HEK293 (cell line): ENCODE measurements at regions not wholly inside any gene's neighbourhood (a gene's known extent, or its start where the extent isn't known, plus 50 kb on each side); places are given as distances from the start of the nearest gene placed in this dataset.

Experiments
- CTCF ChIA-PET: fragments of 350-600 bp; formaldehyde crosslinking; extraction: SDS; loops from one replicate; lab custom pipeline; 2021; ENCODE audit warnings: antibody characterized with exemption; lab: Yijun Ruan, JAX
- POLR2A ChIA-PET: fragments of 300-600 bp; formaldehyde crosslinking; extraction: SDS; loops from one replicate; lab custom pipeline; 2020; ENCODE audit warnings: antibody characterized with exemption, inconsistent platforms; lab: Yijun Ruan, JAX
- H3K27ac ChIP-seq: fragments of 200-500 bp; sonication (Bioruptor generic); 2 replicates; pipeline ENCODE4 v1.5.1; 2014; ENCODE audit warnings: low read depth, low read length, control low read depth, inconsistent platforms; ENCODE audit errors: extremely low read depth
- H3K36me3 ChIP-seq, 2 experiments: fragments of 200-500 bp in 1 of 2; sonication (Bioruptor generic) in 1 of 2; 1 replicate in 1 of 2; 2 replicates in 1 of 2; pipeline ENCODE4 v1.5.1; 2014 to 2017; ENCODE audit warnings: inconsistent platforms in 2 of 2, low read length in 2 of 2; ENCODE audit not compliant: control insufficient read depth in 2 of 2, insufficient read depth in 1 of 2
- H3K4me1 ChIP-seq: fragments of 200-500 bp; sonication (Bioruptor generic); 2 replicates; pipeline ENCODE4 v1.5.1; 2014; ENCODE audit warnings: mild to moderate bottlenecking, low read length, inconsistent platforms; ENCODE audit not compliant: control insufficient read depth, insufficient read depth
- H3K4me3 ChIP-seq: 2 replicates; pipeline ENCODE4 v1.5.1; 2011; ENCODE audit warnings: low read depth, mild to moderate bottlenecking, control low read depth, low read length, moderate library complexity
- H3K9me3 ChIP-seq: fragments of 200-500 bp; sonication (Bioruptor generic); 2 replicates; pipeline ENCODE4 v1.5.1; 2014; ENCODE audit warnings: low read depth, low read length, inconsistent platforms; ENCODE audit not compliant: control insufficient read depth, insufficient read depth
- HOXC10 ChIP-seq: sonication (generic); formaldehyde crosslinking; IDR thresholded peaks from 2 replicates; pipeline ENCODE4 v1.8.1; 2023; ENCODE audit warnings: mild to moderate bottlenecking, missing genetic modification reagents
- KLF10 ChIP-seq: fragments of 450-650 bp; IDR thresholded peaks from 2 replicates; pipeline ENCODE4 v1.5.1; 2018; ENCODE audit warnings: missing biosample characterization, mild to moderate bottlenecking, missing genetic modification characterization
- MYNN ChIP-seq: fragments of 450-650 bp; formaldehyde crosslinking; IDR thresholded peaks from 2 replicates; pipeline ENCODE4 v1.5.1; 2016; ENCODE audit warnings: missing biosample characterization, missing genetic modification characterization, borderline replicate concordance
- TCF7L2 ChIP-seq: IDR thresholded peaks from 2 replicates; pipeline ENCODE4 v1.6.1; 2011; ENCODE audit warnings: low read depth, mild to moderate bottlenecking, inconsistent platforms, low read length, moderate library complexity, borderline replicate concordance
- ZNF19 ChIP-seq: fragments of 450-650 bp; formaldehyde crosslinking; IDR thresholded peaks from 2 replicates; pipeline ENCODE4; 2016; ENCODE audit warnings: missing biosample characterization, missing genetic modification characterization, low read depth
- ZNF404 ChIP-seq: fragments of 450-650 bp; formaldehyde crosslinking; IDR thresholded peaks from 2 replicates; pipeline ENCODE4 v1.5.1; 2017; ENCODE audit warnings: missing biosample characterization, missing genetic modification characterization
- ZNF521 ChIP-seq: fragments of 450-650 bp; formaldehyde crosslinking; IDR thresholded peaks from 2 replicates; pipeline ENCODE4 v1.5.1; 2017; ENCODE audit warnings: missing biosample characterization, mild to moderate bottlenecking, missing genetic modification characterization
- ZNF837 ChIP-seq: fragments of 450-650 bp; formaldehyde crosslinking; IDR thresholded peaks from 2 replicates; pipeline ENCODE4 v1.5.1; 2016; ENCODE audit warnings: missing biosample characterization, missing genetic modification characterization
- ZSCAN23 ChIP-seq: fragments of 450-650 bp; formaldehyde crosslinking; IDR thresholded peaks from 2 replicates; pipeline ENCODE4 v1.5.1; 2016; ENCODE audit warnings: missing biosample characterization, missing genetic modification characterization
- TF ChIP-seq, protein P1 (sequence below): fragments of 450-650 bp; formaldehyde crosslinking; IDR thresholded peaks from 2 replicates; pipeline ENCODE4 v1.5.1; 2017; ENCODE audit warnings: missing biosample characterization, missing genetic modification characterization
- TF ChIP-seq, protein P2 (sequence below): fragments of 450-650 bp; formaldehyde crosslinking; IDR thresholded peaks from 2 replicates; pipeline ENCODE4 v1.5.1; 2016; ENCODE audit warnings: missing biosample characterization, missing genetic modification characterization
- TF ChIP-seq, protein P3 (sequence below): fragments of 450-650 bp; formaldehyde crosslinking; IDR thresholded peaks from 2 replicates; pipeline ENCODE4 v1.5.1; 2017; ENCODE audit warnings: missing biosample characterization, missing genetic modification characterization
- TF ChIP-seq, protein P4 (sequence below): fragments of 450-650 bp; formaldehyde crosslinking; IDR thresholded peaks from 2 replicates; pipeline ENCODE4 v1.5.1; 2016; ENCODE audit warnings: missing biosample characterization, missing genetic modification characterization
- TF ChIP-seq, protein P5 (sequence below): fragments of 450-650 bp; formaldehyde crosslinking; IDR thresholded peaks from 2 replicates; pipeline ENCODE4 v1.5.1; 2016; ENCODE audit warnings: missing biosample characterization, missing genetic modification characterization
- TF ChIP-seq, protein P6 (sequence below): fragments of 450-650 bp; formaldehyde crosslinking; IDR thresholded peaks from 2 replicates; pipeline ENCODE4 v1.5.1; 2016; ENCODE audit warnings: missing biosample characterization, missing genetic modification characterization
- TF ChIP-seq, protein P7 (sequence below): fragments of 450-650 bp; formaldehyde crosslinking; IDR thresholded peaks from 2 replicates; pipeline ENCODE4 v1.5.1; 2017; ENCODE audit warnings: missing biosample characterization, missing genetic modification characterization

DNA sequence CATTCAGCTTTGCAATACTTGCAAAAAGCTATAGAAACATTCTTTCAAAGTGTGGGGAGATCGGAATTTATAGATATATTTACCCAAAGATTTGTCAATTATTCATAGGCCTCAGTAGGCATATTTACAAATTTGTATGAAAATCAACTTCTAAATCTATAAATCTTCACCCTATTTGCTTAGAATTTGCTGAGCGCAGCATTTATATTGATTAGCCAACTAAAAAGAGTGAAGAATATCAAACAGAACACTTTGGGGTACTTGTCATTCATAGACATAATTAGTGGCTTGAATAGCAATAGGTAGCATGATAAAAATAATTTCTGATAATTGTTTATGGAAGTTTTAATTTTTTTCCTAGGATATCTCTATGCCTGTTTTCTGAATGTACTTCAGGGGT is 244.5 kb upstream of the SLC35B3 start:
- H3K27ac ChIP-seq = no peak overlapping the region
- TF ChIP-seq, protein P1, sequence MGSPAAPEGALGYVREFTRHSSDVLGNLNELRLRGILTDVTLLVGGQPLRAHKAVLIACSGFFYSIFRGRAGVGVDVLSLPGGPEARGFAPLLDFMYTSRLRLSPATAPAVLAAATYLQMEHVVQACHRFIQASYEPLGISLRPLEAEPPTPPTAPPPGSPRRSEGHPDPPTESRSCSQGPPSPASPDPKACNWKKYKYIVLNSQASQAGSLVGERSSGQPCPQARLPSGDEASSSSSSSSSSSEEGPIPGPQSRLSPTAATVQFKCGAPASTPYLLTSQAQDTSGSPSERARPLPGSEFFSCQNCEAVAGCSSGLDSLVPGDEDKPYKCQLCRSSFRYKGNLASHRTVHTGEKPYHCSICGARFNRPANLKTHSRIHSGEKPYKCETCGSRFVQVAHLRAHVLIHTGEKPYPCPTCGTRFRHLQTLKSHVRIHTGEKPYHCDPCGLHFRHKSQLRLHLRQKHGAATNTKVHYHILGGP (tag by site-specific recombination) = no peak
- TF ChIP-seq ZNF521 (tag by site-specific recombination) (no peak), ZNF837 (tag by site-specific recombination) (no peak), KLF10 (tag by site-specific recombination) (no peak), TCF7L2 (no peak), ZNF19 (tag by site-specific recombination) (no peak), ZSCAN23 (tag by site-specific recombination) (no peak), MYNN (tag by site-specific recombination) (no peak)
- TF ChIP-seq, protein P2, sequence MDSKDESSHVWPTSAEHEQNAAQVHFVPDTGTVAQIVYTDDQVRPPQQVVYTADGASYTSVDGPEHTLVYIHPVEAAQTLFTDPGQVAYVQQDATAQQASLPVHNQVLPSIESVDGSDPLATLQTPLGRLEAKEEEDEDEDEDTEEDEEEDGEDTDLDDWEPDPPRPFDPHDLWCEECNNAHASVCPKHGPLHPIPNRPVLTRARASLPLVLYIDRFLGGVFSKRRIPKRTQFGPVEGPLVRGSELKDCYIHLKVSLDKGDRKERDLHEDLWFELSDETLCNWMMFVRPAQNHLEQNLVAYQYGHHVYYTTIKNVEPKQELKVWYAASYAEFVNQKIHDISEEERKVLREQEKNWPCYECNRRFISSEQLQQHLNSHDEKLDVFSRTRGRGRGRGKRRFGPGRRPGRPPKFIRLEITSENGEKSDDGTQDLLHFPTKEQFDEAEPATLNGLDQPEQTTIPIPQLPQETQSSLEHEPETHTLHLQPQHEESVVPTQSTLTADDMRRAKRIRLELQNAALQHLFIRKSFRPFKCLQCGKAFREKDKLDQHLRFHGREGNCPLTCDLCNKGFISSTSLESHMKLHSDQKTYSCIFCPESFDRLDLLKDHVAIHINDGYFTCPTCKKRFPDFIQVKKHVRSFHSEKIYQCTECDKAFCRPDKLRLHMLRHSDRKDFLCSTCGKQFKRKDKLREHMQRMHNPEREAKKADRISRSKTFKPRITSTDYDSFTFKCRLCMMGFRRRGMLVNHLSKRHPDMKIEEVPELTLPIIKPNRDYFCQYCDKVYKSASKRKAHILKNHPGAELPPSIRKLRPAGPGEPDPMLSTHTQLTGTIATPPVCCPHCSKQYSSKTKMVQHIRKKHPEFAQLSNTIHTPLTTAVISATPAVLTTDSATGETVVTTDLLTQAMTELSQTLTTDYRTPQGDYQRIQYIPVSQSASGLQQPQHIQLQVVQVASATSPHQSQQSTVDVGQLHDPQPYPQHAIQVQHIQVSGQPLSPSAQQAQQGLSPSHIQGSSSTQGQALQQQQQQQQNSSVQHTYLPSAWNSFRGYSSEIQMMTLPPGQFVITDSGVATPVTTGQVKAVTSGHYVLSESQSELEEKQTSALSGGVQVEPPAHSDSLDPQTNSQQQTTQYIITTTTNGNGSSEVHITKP (tag by site-specific recombination) = no peak
- TF ChIP-seq, protein P3, sequence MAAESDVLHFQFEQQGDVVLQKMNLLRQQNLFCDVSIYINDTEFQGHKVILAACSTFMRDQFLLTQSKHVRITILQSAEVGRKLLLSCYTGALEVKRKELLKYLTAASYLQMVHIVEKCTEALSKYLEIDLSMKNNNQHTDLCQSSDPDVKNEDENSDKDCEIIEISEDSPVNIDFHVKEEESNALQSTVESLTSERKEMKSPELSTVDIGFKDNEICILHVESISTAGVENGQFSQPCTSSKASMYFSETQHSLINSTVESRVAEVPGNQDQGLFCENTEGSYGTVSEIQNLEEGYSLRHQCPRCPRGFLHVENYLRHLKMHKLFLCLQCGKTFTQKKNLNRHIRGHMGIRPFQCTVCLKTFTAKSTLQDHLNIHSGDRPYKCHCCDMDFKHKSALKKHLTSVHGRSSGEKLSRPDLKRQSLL = no peak
- TF ChIP-seq, protein P4, sequence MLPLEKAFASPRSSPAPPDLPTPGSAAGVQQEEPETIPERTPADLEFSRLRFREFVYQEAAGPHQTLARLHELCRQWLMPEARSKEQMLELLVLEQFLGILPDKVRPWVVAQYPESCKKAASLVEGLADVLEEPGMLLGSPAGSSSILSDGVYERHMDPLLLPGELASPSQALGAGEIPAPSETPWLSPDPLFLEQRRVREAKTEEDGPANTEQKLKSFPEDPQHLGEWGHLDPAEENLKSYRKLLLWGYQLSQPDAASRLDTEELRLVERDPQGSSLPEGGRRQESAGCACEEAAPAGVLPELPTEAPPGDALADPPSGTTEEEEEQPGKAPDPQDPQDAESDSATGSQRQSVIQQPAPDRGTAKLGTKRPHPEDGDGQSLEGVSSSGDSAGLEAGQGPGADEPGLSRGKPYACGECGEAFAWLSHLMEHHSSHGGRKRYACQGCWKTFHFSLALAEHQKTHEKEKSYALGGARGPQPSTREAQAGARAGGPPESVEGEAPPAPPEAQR (tag by site-specific recombination) = no peak
- TF ChIP-seq, protein P5, sequence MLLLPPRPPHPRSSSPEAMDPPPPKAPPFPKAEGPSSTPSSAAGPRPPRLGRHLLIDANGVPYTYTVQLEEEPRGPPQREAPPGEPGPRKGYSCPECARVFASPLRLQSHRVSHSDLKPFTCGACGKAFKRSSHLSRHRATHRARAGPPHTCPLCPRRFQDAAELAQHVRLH (tag by site-specific recombination) = no peak
- H3K36me3 ChIP-seq = no peaks in the 10 kb centered on the region
- no peaks in the 10 kb centered on the region for H3K4me1 ChIP-seq
- ChIA-PET CTCF (interaction anchor here (0.6 kb wide), 1 partner anchor 265 kb away, joined by 4 read pairs; no protein-coding TSS in a partner anchor), POLR2A (no interaction called here)
- no peak overlapping the region for H3K4me3 ChIP-seq
- no peaks in the 10 kb centered on the region for H3K9me3 ChIP-seq

DNA sequence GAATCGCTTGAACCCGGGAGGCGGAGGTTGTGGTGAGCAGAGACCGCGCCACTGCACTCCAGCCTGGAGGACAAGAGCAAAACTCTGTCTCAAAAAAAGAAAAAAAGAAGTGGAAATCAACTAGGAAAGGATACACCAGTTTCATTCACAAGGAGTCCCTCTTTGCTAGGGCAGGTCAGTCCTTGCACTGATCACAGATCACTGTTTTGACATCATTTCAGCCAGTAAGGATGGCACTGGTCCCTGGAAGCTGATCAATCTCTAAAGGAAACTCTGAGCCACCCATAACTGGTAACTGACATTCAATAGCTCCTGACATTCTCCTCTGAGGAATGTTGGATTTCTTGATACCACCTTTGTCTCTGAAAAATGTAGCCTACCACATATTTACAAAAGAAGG is 243.1 kb upstream of the SLC35B3 start:
- Histone ChIP-seq H3K4me1 (no peaks in the 10 kb centered on the region), H3K9me3 (no peaks in the 10 kb centered on the region), H3K27ac (no peak overlapping the region), H3K36me3 (no peaks in the 10 kb centered on the region), H3K4me3 (no peak overlapping the region)
- ChIA-PET CTCF (interaction anchor here (0.5 to 0.6 kb wide), 2 partner anchors 9 to 227 kb away, joined by 3 to 5 read pairs; no protein-coding TSS in a partner anchor), POLR2A (no interaction called here)
- TF ChIP-seq HOXC10 (CRISPR knock-in tag) (no peak), ZNF404 (tag by site-specific recombination) (no peak)
- TF ChIP-seq, protein P6, sequence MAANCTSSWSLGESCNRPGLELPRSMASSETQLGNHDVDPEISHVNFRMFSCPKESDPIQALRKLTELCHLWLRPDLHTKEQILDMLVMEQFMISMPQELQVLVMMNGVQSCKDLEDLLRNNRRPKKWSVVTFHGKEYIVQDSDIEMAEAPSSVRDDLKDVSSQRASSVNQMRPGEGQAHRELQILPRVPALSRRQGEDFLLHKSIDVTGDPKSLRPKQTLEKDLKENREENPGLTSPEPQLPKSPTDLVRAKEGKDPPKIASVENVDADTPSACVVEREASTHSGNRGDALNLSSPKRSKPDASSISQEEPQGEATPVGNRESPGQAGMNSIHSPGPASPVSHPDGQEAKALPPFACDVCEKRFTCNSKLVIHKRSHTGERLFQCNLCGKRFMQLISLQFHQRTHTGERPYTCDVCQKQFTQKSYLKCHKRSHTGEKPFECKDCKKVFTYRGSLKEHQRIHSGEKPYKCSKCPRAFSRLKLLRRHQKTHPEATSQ (tag by site-specific recombination) = no peak
- TF ChIP-seq, protein P7, sequence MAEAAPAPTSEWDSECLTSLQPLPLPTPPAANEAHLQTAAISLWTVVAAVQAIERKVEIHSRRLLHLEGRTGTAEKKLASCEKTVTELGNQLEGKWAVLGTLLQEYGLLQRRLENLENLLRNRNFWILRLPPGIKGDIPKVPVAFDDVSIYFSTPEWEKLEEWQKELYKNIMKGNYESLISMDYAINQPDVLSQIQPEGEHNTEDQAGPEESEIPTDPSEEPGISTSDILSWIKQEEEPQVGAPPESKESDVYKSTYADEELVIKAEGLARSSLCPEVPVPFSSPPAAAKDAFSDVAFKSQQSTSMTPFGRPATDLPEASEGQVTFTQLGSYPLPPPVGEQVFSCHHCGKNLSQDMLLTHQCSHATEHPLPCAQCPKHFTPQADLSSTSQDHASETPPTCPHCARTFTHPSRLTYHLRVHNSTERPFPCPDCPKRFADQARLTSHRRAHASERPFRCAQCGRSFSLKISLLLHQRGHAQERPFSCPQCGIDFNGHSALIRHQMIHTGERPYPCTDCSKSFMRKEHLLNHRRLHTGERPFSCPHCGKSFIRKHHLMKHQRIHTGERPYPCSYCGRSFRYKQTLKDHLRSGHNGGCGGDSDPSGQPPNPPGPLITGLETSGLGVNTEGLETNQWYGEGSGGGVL (tag by site-specific recombination) = no peak
